PC-9 (cell line): ENCODE measurements at regions not wholly inside any gene's neighbourhood (a gene's known extent, or its start where the extent isn't known, plus 50 kb on each side); places are given as distances from the start of the nearest gene placed in this dataset.

Experiments
- CTCF ChIP-seq: fragments of 200-600 bp; sonication (generic); conservative IDR thresholded peaks from 2 replicates; pipeline ENCODE4 v1.6.1; 2017; ENCODE audit warnings: mixed run types, antibody characterized with exemption, mild to moderate bottlenecking, moderate library complexity
- EZH2 ChIP-seq: fragments of 200-600 bp; sonication (generic); IDR thresholded peaks from 2 replicates; pipeline ENCODE4 v1.8.0; 2017; ENCODE audit warnings: antibody characterized with exemption, low read depth

GRCh38 chr16:87107201-87107600 lies 210.0 kb downstream of the C16orf95 start:
- TF ChIP-seq CTCF (no peak), EZH2 (no peak)
